HG02885 (cell line): ENCODE measurements at regions not wholly inside any gene's neighbourhood (a gene's known extent, or its start where the extent isn't known, plus 50 kb on each side); places are given as distances from the start of the nearest gene placed in this dataset.
"Not testable (repeated sequence)": the region's sequence is repeated elsewhere in the genome, so short reads cannot be mapped to it uniquely, and the experiment has no call there.

Experiments used
- ATAC-seq: cut with Tn5 transposase; IDR thresholded peaks from one replicate; pipeline ENCODE4 v1.9.1; 2021; ENCODE audit warnings: mild to moderate bottlenecking; ENCODE audit not compliant: unreplicated experiment, poor library complexity

DNA sequence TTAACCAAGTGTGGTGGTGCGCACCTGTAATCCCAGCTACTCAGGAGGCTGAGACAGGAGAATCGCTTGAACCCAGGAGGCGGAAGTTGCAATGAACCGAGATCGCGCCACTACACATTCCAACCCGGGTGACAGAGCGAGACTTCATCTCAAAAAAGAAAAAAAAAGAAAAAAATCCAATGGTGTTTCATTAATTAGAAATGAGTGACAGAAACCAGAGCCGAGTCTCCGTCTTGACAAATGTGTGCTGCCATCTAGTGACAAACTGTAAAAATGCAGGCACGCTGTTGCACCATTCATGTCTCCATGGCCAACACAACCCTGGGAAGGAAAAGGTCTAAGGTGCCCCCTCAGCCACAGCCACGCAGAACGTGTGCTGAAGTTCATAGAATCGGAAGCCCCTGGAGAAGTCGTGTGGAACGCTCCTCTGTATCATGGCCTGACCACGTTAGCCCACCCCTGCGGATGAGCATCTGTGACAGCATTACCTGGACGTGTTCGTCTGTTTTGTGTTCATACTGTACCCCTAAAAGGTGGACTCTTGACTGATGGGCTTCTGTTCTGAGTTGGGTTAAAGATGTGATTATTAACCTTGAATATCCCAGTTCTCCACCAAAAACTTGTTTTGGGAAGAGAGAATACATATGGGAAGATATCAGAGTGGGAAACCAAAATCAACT lies 94.9 kb downstream of the LYZL2 start:
- no peak for ATAC-seq

DNA sequence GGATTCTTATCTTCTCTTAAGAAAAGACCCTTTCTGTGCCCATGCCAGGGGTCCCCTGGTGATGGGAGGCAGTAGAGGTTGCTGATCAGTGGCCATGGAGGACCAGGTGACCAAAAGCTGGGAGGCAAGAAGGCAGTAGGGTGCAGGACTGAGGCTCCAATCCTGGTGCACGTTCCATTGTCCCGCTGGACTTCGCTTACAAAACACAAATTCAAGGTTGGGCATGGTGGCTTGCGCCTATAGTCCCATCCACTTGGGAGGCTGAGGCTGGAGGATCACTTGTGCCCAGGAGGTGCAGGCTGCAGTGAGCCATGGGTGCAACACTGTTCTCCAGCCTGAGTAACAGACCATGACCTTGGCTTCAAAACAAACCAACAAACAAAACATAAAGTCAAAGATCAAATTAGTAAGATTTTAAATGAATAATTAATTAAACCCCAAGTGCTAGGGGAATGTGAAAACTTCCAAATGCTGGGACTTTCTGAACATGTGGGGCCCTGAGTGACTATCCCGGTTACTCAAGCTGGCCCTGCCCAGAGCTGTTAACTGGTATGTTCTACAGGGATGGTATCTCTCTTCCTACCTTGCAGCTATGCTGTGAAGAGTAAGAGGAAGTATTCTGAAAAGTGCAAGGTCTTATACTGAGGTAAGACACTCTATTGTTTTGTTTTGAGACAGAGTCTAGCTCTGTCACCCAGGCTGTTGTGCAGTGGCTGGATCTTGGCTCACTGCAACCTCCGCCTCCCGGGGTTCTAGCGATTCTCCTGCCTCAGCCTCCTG lies 97.6 kb downstream of the LYZL2 start:
- no peak for ATAC-seq

DNA sequence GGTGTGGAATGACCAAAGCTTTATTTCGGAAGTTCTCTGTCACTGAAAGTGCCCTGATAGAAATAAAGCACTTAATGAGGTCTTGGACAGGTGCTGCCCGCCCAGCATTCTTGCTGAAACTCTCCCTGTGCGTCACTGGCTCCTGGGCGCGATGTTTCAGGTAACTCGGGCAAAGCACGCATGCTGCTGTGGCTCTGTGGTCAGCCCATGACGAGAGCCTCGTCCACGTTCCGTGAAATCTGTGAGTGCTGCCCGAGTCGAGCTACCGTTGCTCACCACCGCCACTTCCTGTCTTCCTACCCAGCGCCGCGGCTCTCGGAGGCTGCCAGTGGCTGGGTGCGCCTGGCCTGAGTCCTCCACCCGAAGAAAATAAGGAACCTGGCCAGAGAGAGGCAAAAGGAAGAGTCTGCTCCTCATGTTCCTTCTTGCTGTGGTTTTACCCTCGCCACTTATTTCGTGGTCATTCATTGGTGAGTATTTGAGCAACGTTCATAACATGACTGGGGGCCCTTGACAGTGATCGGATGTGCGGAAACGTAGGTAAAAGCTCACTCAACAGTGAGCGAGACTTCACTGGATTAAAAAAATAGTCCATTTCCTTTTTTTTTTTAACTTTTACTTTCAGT lies 95.5 kb downstream of the MAP3K8 start:
- peak; percentile 80 for ATAC-seq

DNA sequence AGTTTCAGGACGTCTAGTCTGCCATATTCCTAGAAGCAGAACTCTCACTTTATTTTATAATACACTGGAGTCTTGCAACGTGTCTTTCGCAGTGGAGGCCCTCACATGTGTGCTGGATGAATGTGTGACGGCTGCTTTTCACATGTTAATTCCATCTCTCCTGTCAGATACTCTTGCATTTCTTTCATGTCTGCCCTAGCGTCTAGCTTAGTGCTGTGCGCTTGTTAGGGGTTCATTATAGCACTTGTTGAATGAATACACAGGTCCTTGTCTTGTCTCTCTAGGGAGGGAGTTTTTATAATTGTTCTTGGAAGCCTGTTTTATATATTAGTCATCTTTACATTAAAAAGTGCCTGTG lies 94.4 kb downstream of the MAP3K8 start:
- no peak for ATAC-seq

DNA sequence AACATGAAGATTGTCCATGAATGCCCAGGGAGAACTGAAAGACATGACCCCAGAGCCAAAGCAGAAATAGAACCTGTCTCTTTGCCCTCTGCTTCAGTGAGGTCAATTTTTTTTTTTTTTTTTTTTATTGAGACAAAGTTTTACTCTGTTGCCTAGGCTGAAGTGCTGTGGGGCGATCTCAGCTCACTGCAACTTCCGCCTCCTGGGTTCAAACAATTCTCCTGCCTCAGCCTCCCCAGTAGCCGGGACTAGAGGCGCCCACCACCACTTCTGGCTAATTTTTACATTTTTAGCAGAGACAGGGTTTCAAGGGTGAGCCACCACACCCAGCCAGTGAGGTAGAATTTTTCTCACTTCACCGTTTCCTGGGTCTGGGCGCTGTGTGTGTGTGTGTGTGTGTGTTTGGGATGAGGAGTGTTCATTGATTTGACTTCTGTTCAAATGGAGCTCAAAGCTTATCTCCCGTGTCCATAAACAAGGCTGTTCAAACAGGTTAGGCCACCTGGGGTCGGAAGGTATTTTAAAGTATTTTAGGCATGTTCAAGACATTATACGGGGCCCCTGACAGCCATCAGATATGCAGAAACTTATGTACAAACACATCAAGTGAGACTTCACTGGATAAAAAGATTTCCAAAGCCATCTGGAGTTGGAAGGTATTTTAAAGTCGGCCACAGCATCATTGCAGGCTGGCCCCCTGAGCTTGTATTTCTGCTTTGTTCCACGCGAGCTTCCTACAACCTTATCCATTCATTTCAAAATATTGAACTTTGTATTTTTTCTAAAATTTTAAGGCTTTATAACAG lies 93.8 kb downstream of the MAP3K8 start:
- no peak for ATAC-seq

DNA sequence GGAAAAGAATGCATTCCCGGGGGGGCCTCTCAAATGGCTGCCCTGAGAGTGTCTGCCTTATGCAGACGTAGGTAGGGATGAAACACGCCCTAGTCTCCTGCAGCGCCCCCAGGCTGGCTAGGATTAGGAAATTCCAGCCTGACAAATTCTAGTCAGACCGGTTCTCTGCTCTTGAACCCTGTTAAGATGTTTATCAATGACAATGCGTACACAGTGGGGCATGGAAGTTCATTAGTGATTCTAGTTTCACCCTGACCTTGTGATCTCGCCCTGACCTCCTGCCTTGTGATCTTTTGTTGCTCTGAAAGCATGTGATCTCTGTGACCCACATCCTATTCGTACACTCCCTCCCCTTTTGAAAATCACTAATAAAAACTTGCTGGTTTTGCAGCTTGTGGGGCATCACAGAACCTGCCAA lies 88.7 kb downstream of the MAP3K8 start:
- ATAC-seq: not testable (repeated sequence)

DNA sequence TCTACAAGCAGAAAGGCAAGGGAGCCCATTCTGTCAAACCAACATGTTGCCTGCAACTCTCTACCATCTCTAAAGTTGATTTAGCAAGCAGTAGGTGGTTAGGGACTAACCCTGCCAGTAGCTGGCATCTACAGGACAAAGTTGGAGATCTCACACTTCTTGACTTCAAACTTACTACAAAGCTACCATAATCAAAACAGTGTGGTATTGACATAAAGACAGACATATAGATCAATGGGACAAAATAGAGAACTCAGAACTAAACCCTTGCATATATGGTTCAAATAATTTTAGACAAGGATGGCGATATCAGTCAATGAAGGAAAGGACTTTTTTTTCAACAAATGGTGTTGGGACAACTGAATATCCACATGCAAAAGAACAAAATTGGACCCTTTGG lies 84.9 kb downstream of the MAP3K8 start:
- ATAC-seq: no peak
